ENCODE measurements at regions not wholly inside any gene's neighbourhood (a gene's known extent, or its start where the extent isn't known, plus 50 kb on each side); places are given as distances from the start of the nearest gene placed in this dataset.
A peak's percentile ranks its signal among the peaks of the same experiment; 100 is the strongest.

- no peak for DNase-seq
These were observed 81.9 kb downstream of the ATP1A1 start for GRCh38 chr1:116454940-116455339.

GRCh38 chr1:116455509-116455908 is 82.5 kb downstream of the ATP1A1 start:
- DNase-seq: no peak

- DNase-seq: no peak
These were observed 85.0 kb downstream of the ATP1A1 start for GRCh38 chr1:116457946-116458604.

GRCh38 chr1:116458695-116459094 is 85.7 kb downstream of the ATP1A1 start:
- DNase-seq: peak; percentile 47

- DNase-seq: no peak
These were observed 87.2 kb downstream of the ATP1A1 start for GRCh38 chr1:116460261-116460660.

GRCh38 chr1:116460783-116461376 is 87.8 kb downstream of the ATP1A1 start:
- no peak for DNase-seq

GRCh38 chr1:116461723-116462122 is 88.7 kb downstream of the ATP1A1 start:
- DNase-seq: no peak

- DNase-seq: no peak
These were observed 89.7 kb downstream of the ATP1A1 start for GRCh38 chr1:116462722-116463121.

GRCh38 chr1:116463730-116464129 is 90.7 kb downstream of the ATP1A1 start:
- no peak for DNase-seq
